ENCODE measurements at regions not wholly inside any gene's neighbourhood (a gene's known extent, or its start where the extent isn't known, plus 50 kb on each side); places are given as distances from the start of the nearest gene placed in this dataset.

GRCh38 chr5:145362266-145362665 is 472.9 kb downstream of the PRELID2 start:
- Mint-ChIP-seq H3K4me3 (ENCODE audit: unreplicated experiment) (no peak overlapping the region), H3K27me3 (ENCODE audit: unreplicated experiment) (no peaks in the 10 kb centered on the region), H3K4me1 (ENCODE audit: unreplicated experiment) (peaks cover 28% of the 10 kb centered on the region), H3K36me3 (ENCODE audit: unreplicated experiment) (no peaks in the 10 kb centered on the region), H3K9me3 (ENCODE audit: unreplicated experiment) (peaks cover 8% of the 10 kb centered on the region), H3K27ac (ENCODE audit: unreplicated experiment) (no peak overlapping the region)
- TF ChIP-seq CTCF (IDR thresholded peaks at IDR 0.05), result no peak
- no peak for DNase-seq (ENCODE audit: extremely low spot score, unreplicated experiment)

GRCh38 chr5:145360936-145361335 is 474.2 kb downstream of the PRELID2 start:
- Mint-ChIP-seq H3K27me3 (ENCODE audit: unreplicated experiment) (no peaks in the 10 kb centered on the region), H3K4me3 (ENCODE audit: unreplicated experiment) (no peak overlapping the region), H3K27ac (ENCODE audit: unreplicated experiment) (peak overlapping the region; percentile 37), H3K36me3 (ENCODE audit: unreplicated experiment) (no peaks in the 10 kb centered on the region), H3K4me1 (ENCODE audit: unreplicated experiment) (peaks cover 28% of the 10 kb centered on the region), H3K9me3 (ENCODE audit: unreplicated experiment) (peaks cover 13% of the 10 kb centered on the region)
- no peak for TF ChIP-seq CTCF (IDR thresholded peaks at IDR 0.05)
- no peak for DNase-seq (ENCODE audit: extremely low spot score, unreplicated experiment)

- no peaks in the 10 kb centered on the region for H3K9me3 Mint-ChIP-seq (ENCODE audit: unreplicated experiment)
- no peak overlapping the region for H3K4me3 Mint-ChIP-seq (ENCODE audit: unreplicated experiment)
- no peaks in the 10 kb centered on the region for H3K27me3 Mint-ChIP-seq (ENCODE audit: unreplicated experiment)
- no peaks in the 10 kb centered on the region for H3K36me3 Mint-ChIP-seq (ENCODE audit: unreplicated experiment)
- TF ChIP-seq CTCF (IDR thresholded peaks at IDR 0.05), result no peak
- H3K4me1 Mint-ChIP-seq (ENCODE audit: unreplicated experiment), result peaks cover 19% of the 10 kb centered on the region
- DNase-seq (ENCODE audit: extremely low spot score, unreplicated experiment), result no peak
- H3K27ac Mint-ChIP-seq (ENCODE audit: unreplicated experiment), result no peak overlapping the region
Observed at GRCh38 chr5:145350513-145350912, 484.6 kb downstream of the PRELID2 start.

GRCh38 chr5:145347026-145347616 is 488.0 kb downstream of the PRELID2 start:
- Mint-ChIP-seq H3K4me3 (ENCODE audit: unreplicated experiment) (no peak overlapping the region), H3K9me3 (ENCODE audit: unreplicated experiment) (no peaks in the 10 kb centered on the region), H3K4me1 (ENCODE audit: unreplicated experiment) (peaks cover 19% of the 10 kb centered on the region), H3K36me3 (ENCODE audit: unreplicated experiment) (no peaks in the 10 kb centered on the region), H3K27me3 (ENCODE audit: unreplicated experiment) (no peaks in the 10 kb centered on the region), H3K27ac (ENCODE audit: unreplicated experiment) (no peak overlapping the region)
- TF ChIP-seq CTCF (IDR thresholded peaks at IDR 0.05), result peak; percentile 84
- DNase-seq (ENCODE audit: extremely low spot score, unreplicated experiment), result no peak

GRCh38 chr5:145345511-145346287 is 489.4 kb downstream of the PRELID2 start:
- H3K36me3 Mint-ChIP-seq (ENCODE audit: unreplicated experiment), result peaks cover 7% of the 10 kb centered on the region
- H3K4me1 Mint-ChIP-seq (ENCODE audit: unreplicated experiment), result peaks cover 19% of the 10 kb centered on the region
- DNase-seq (ENCODE audit: extremely low spot score, unreplicated experiment), result no peak
- no peaks in the 10 kb centered on the region for H3K9me3 Mint-ChIP-seq (ENCODE audit: unreplicated experiment)
- no peak overlapping the region for H3K27ac Mint-ChIP-seq (ENCODE audit: unreplicated experiment)
- no peaks in the 10 kb centered on the region for H3K27me3 Mint-ChIP-seq (ENCODE audit: unreplicated experiment)
- no peak overlapping the region for H3K4me3 Mint-ChIP-seq (ENCODE audit: unreplicated experiment)
- no peak for TF ChIP-seq CTCF (IDR thresholded peaks at IDR 0.05)
